ENCODE measurements at regions not wholly inside any gene's neighbourhood (a gene's known extent, or its start where the extent isn't known, plus 50 kb on each side); places are given as distances from the start of the nearest gene placed in this dataset.

DNA sequence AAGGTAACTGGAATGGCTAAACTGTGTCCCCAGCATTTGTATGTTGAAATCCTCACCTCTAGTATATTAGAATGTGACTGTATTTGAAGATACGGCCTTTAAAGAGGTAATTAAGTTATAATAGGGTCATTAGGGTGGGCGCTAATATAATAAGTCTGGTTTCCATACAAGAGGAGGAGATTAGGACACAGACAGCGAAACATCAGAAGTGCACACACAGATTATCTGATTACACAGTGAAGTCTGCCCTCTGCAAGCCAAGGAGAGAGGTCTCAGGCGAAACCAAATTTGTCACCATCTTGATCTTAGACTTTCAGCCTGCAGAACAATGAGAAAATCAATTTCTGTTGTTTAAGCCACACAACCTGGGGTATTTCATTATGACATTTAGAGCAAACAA is 2233.1 kb downstream of the MRPL39 start:
- no peak overlapping the region for H3K23ac ChIP-seq (ENCODE audit: insufficient read length)
- no peak overlapping the region for H2BK20ac ChIP-seq (ENCODE audit: low read length)
- CTCF ChIA-PET (ENCODE audit: partially characterized antibody): no interaction called here
- FAIRE-seq (no peak), DNase-seq (ENCODE audit: low read depth in 1 of 2, low spot score in 2 of 2) (no peak)
- no peak overlapping the region for H3K9ac ChIP-seq (replicated peaks in 1 of 4; ENCODE audit: extremely low read depth in 1 of 4, low read depth in 3 of 4, low read length in 3 of 4)
- peaks cover 11 to 13% of the 10 kb centered on the region in 2 experiments for H3K9me3 ChIP-seq (ENCODE audit: insufficient read depth in 2 of 2, low read depth in 1 of 2, low read length in 1 of 2)
- H3K27me3 ChIP-seq (replicated peaks in 1 of 4; ENCODE audit: control insufficient read depth in 3 of 4, extremely low read depth in 1 of 4, insufficient read depth in 3 of 4, low read length in 3 of 4): no peaks in the 10 kb centered on the region
- no peak overlapping the region for H3K18ac ChIP-seq (ENCODE audit: extremely low read depth, low read length)
- no peaks in the 10 kb centered on the region for H3K4me1 ChIP-seq (replicated peaks in 1 of 4; ENCODE audit: control insufficient read depth in 3 of 4, insufficient read depth in 4 of 4, low read length in 3 of 4)
- H2BK120ac ChIP-seq (replicated peaks; ENCODE audit: low read depth, low read length): no peak overlapping the region
- H3K79me2 ChIP-seq (ENCODE audit: control insufficient read depth in 1 of 2, insufficient read depth in 2 of 2, low read length in 2 of 2): peaks cover 10 to 66% of the 10 kb centered on the region in 2 experiments
- peaks cover 0 to 20% (median 4%) of the 10 kb centered on the region in 4 experiments; a peak in 4 of 8 replicates for H3K36me3 ChIP-seq (ENCODE audit: control insufficient read depth in 2 of 4, insufficient read depth in 4 of 4, low read length in 3 of 4)
- H3K56ac ChIP-seq (replicated peaks; ENCODE audit: insufficient read length, low read depth, low read length): no peak overlapping the region
- H2AK5ac ChIP-seq (ENCODE audit: low read depth, low read length): no peak overlapping the region
- TF ChIP-seq SUZ12 (IDR thresholded peaks at IDR 0.05; ENCODE audit: low read length) (no peak), SP2 (IDR thresholded peaks at IDR 0.05; ENCODE audit: low read length) (no peak), KDM5A (IDR thresholded peaks at IDR 0.05; ENCODE audit: low read length) (no peak), PHF8 (conservative IDR thresholded peaks at IDR 0.05; ENCODE audit: low read depth, low read length) (no peak), SRF (IDR thresholded peaks at IDR 0.05; ENCODE audit: low read depth, low read length) (no peak), RNF2 (IDR thresholded peaks at IDR 0.05; ENCODE audit: borderline replicate concordance, low read depth, low read length, missing control alignments, poor library complexity, severe bottlenecking) (no peak), CEBPB (IDR thresholded peaks at IDR 0.05; ENCODE audit: low read depth, low read length) (no peak)
- TF ChIP-seq, protein P1, sequence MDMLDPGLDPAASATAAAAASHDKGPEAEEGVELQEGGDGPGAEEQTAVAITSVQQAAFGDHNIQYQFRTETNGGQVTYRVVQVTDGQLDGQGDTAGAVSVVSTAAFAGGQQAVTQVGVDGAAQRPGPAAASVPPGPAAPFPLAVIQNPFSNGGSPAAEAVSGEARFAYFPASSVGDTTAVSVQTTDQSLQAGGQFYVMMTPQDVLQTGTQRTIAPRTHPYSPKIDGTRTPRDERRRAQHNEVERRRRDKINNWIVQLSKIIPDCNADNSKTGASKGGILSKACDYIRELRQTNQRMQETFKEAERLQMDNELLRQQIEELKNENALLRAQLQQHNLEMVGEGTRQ (IDR thresholded peaks at IDR 0.05; ENCODE audit: low read length): no peak
- H3K4ac ChIP-seq (replicated peaks; ENCODE audit: insufficient read length, low read depth, low read length): no peak overlapping the region
- no peak overlapping the region for H2BK12ac ChIP-seq (ENCODE audit: low read depth, low read length)
- no peaks in the 10 kb centered on the region for H3K23me2 ChIP-seq (ENCODE audit: low read depth, low read length)
- POLR2A ChIA-PET (ENCODE audit: partially characterized antibody): no interaction called here
- no peak overlapping the region for H4K91ac ChIP-seq (replicated peaks; ENCODE audit: insufficient read length, low read length)
- no peak overlapping the region for H3K4me3 ChIP-seq (ENCODE audit: extremely low read depth in 1 of 4, insufficient read depth in 2 of 4, low read depth in 3 of 4, low read length in 4 of 4)
- no peak overlapping the region for H2BK15ac ChIP-seq (ENCODE audit: low read length)
- H2AFZ ChIP-seq (ENCODE audit: low read length): no peak overlapping the region
- H4K8ac ChIP-seq (ENCODE audit: extremely low read depth, insufficient read depth, low read length): no peak overlapping the region
- H4K5ac ChIP-seq (ENCODE audit: insufficient read length, low read depth, low read length): no peak overlapping the region
- no peak overlapping the region for H3K14ac ChIP-seq (ENCODE audit: insufficient read length)
- WGBS, 2 experiments (ENCODE audit: extremely low coverage in 1 of 2, insufficient coverage in 1 of 2, insufficient read length in 1 of 2, insufficient replicate concordance in 2 of 2, low coverage in 1 of 2, low lambda C conversion rate in 2 of 2, missing lambda C conversion rate in 1 of 2): 96% methylated on average over 4 of the region's 4 CpGs; no CpG with 5 or more reads in 1 of the 2 experiments
- no peak overlapping the region for H2BK5ac ChIP-seq (ENCODE audit: low read depth, low read length)
- H3K4me2 ChIP-seq (ENCODE audit: insufficient read depth in 1 of 2, low read depth in 2 of 2, low read length in 2 of 2): no peak overlapping the region
- H3K79me1 ChIP-seq (ENCODE audit: low read depth, low read length): no peaks in the 10 kb centered on the region; the same call in 1 of the 2 replicates
- H4K20me1 ChIP-seq (replicated peaks in 1 of 2; ENCODE audit: control insufficient read depth in 1 of 2, insufficient read depth in 2 of 2, low read length in 2 of 2): no peaks in the 10 kb centered on the region
- no peak overlapping the region for H3K27ac ChIP-seq (ENCODE audit: low read depth, low read length)
